HCT116 (cell line): ENCODE measurements at regions not wholly inside any gene's neighbourhood (a gene's known extent, or its start where the extent isn't known, plus 50 kb on each side); places are given as distances from the start of the nearest gene placed in this dataset.

Source experiments
- ATAC-seq: fragments of 200-7000 bp; cut with Tn5 transposase; 2 replicates; pipeline ENCODE4 v1.9.1; 2020; ENCODE audit warnings: mild to moderate bottlenecking, moderate library complexity
- BruUV-seq: library from RNA; stranded (reverse); fragments of 400-500 nt; replicated peaks from 2 replicates; lab custom pipeline; 2021; lab: Mats Ljungman, UMichigan
- CTCF ChIA-PET: fragments of 300-600 bp; sonication (Branson Sonifier 250); formaldehyde crosslinking; loops from one replicate; lab custom pipeline; 2021; ENCODE audit warnings: antibody characterized with exemption; lab: Charles Lee
- POLR2A ChIA-PET: fragments of 300-600, 350-600 bp; sonication (Branson Sonifier 250); formaldehyde crosslinking; loops from one replicate; lab custom pipeline; 2021; ENCODE audit warnings: antibody characterized with exemption; lab: Charles Lee
- RAD21 ChIA-PET, 2 experiments: fragments of 300-600 bp; sonication (Branson Sonifier 250); formaldehyde crosslinking; loops; one replicate each; lab custom pipeline; 2023; ENCODE audit warnings: low total read pairs in 2 of 2; ENCODE audit not compliant: uncharacterized antibody in 2 of 2, unreplicated experiment in 2 of 2, low non-redundant PET in 1 of 2; lab: Charles Lee
- DNase-seq: peaks from one replicate; pipeline ENCODE4 v3.0.0-alpha.2; 2010; ENCODE audit warnings: low read depth, low spot score
- H2AFZ ChIP-seq: fragments of 200-600 bp; shearing (Covaris generic), sonication (generic); 2 replicates; pipeline ENCODE4 v1.6.1; 2017; ENCODE audit warnings: low read depth, mixed run types, mixed read lengths, antibody characterized with exemption, low read length; ENCODE audit not compliant: poor library complexity, severe bottlenecking
- H3K27ac ChIP-seq: 2 replicates; pipeline ENCODE4 v1.5.1; 2012; ENCODE audit warnings: low read depth, low read length
- H3K27me3 ChIP-seq: fragments of 200-600 bp; sonication (generic); 2 replicates; pipeline ENCODE4 v1.6.1; 2016; ENCODE audit warnings: mixed run types, low read length, mixed read lengths; ENCODE audit not compliant: insufficient read depth
- H3K36me3 ChIP-seq, 2 experiments: fragments of 200-500 bp in 1 of 2; fragments of 200-600 bp in 1 of 2; sonication (Bioruptor generic) in 1 of 2; sonication (generic) in 1 of 2; 2 replicates each; pipeline versions ENCODE4 v1.5.1 to v1.6.1; 2014 to 2016; ENCODE audit warnings: low read length in 2 of 2, inconsistent platforms in 1 of 2, mixed read lengths in 1 of 2, mixed run types in 1 of 2; ENCODE audit not compliant: insufficient read depth in 2 of 2, control insufficient read depth in 1 of 2
- H3K4me1 ChIP-seq, 2 experiments: fragments of 200-600 bp in 1 of 2; sonication (generic) in 1 of 2; 2 replicates each; pipeline versions ENCODE4 v1.5.1 to v1.6.1; 2012 to 2017; ENCODE audit warnings: low read length in 2 of 2, inconsistent platforms in 1 of 2, mild to moderate bottlenecking in 1 of 2, mixed read lengths in 1 of 2, mixed run types in 1 of 2, moderate library complexity in 1 of 2; ENCODE audit not compliant: insufficient read depth in 2 of 2, control insufficient read depth in 1 of 2
- H3K4me2 ChIP-seq: fragments of 200-600 bp; sonication (generic); 2 replicates; pipeline ENCODE4 v1.6.1; 2017; ENCODE audit warnings: mixed run types, low read length, mixed read lengths
- H3K4me3 ChIP-seq, 2 experiments: fragments of 200-600 bp in 1 of 2; sonication (generic) in 1 of 2; replicated peaks in 1 of 2; 2 replicates each; pipeline ENCODE4 v1.5.1; 2011 to 2016; ENCODE audit warnings: low read length in 2 of 2, control low read depth in 1 of 2, low read depth in 1 of 2, mild to moderate bottlenecking in 1 of 2, mixed read lengths in 1 of 2, mixed run types in 1 of 2
- H3K79me2 ChIP-seq: fragments of 200-600 bp; sonication (generic); 2 replicates; pipeline ENCODE4 v1.6.1; 2017; ENCODE audit warnings: mild to moderate bottlenecking, mixed run types, low read length, moderate library complexity, mixed read lengths; ENCODE audit not compliant: insufficient read depth
- H3K9ac ChIP-seq: fragments of 200-600 bp; sonication (generic); 2 replicates; pipeline ENCODE4 v1.6.1; 2016; ENCODE audit warnings: low read length, mixed read lengths
- H3K9me2 ChIP-seq: fragments of 200-600 bp; sonication (generic), shearing (Covaris generic); 2 replicates; pipeline ENCODE4 v1.6.1; 2017; ENCODE audit warnings: mixed run types, mild to moderate bottlenecking, moderate library complexity; ENCODE audit not compliant: insufficient read depth
- H3K9me3 ChIP-seq, 2 experiments: fragments of 200-500 bp in 1 of 2; fragments of 200-600 bp in 1 of 2; sonication (Bioruptor generic) in 1 of 2; sonication (generic) in 1 of 2; 2 replicates each; pipeline ENCODE4 v1.6.1; 2014 to 2017; ENCODE audit warnings: low read length in 2 of 2, mixed read lengths in 2 of 2, inconsistent platforms in 1 of 2, low read depth in 1 of 2, mild to moderate bottlenecking in 1 of 2, mixed run types in 1 of 2, moderate library complexity in 1 of 2; ENCODE audit not compliant: control insufficient read depth in 1 of 2, insufficient read depth in 1 of 2
- H4K20me1 ChIP-seq: fragments of 200-600 bp; sonication (generic), shearing (Covaris generic); 2 replicates; pipeline ENCODE4 v1.6.1; 2017; ENCODE audit warnings: mixed run types, mild to moderate bottlenecking, moderate library complexity; ENCODE audit not compliant: insufficient read depth
- ATF3 ChIP-seq: IDR thresholded peaks from 2 replicates; pipeline ENCODE4 v1.6.1; 2012
- CBX3 ChIP-seq: IDR thresholded peaks from 2 replicates; pipeline ENCODE4 v1.6.1; 2012; ENCODE audit warnings: low read depth
- EGR1 ChIP-seq: IDR thresholded peaks from 2 replicates; pipeline ENCODE4 v1.6.1; 2012; ENCODE audit warnings: low read depth
- ELF1 ChIP-seq: IDR thresholded peaks from 2 replicates; pipeline ENCODE4 v1.6.1; 2012; ENCODE audit warnings: low read depth, borderline replicate concordance
- EZH2 ChIP-seq: fragments of 200-600 bp; sonication (generic); IDR thresholded peaks from 2 replicates; pipeline ENCODE4 v1.6.1; 2017; ENCODE audit warnings: antibody characterized with exemption, mixed run types
- POLR2A ChIP-seq: IDR thresholded peaks from 2 replicates; pipeline ENCODE4 v1.7.0; 2011; ENCODE audit warnings: borderline replicate concordance; ENCODE audit not compliant: insufficient read depth, insufficient read length; ENCODE audit errors: extremely low read depth
- POLR2AphosphoS5 ChIP-seq: IDR thresholded peaks from 2 replicates; pipeline ENCODE4 v1.6.1; 2011; ENCODE audit warnings: mild to moderate bottlenecking, low read depth, low read length, moderate library complexity
- SRF ChIP-seq: IDR thresholded peaks from 2 replicates; pipeline ENCODE4 v1.6.1; 2012; ENCODE audit warnings: low read depth
- YY1 ChIP-seq: IDR thresholded peaks from 2 replicates; pipeline ENCODE4 v1.6.1; 2011; ENCODE audit warnings: low read length, low read depth, moderate library complexity, mild to moderate bottlenecking; ENCODE audit not compliant: insufficient replicate concordance; ENCODE audit errors: extremely low read depth
- ZFX ChIP-seq: fragments of 450-650 bp; IDR thresholded peaks from 2 replicates; pipeline ENCODE4 v1.6.1; 2017
- intact Hi-C: fragments of 100-400 bp; cut with micrococcal nuclease; formaldehyde crosslinking; loops from 2 replicates; pipeline ENCODE4 v1.10.0; 2022

DNA sequence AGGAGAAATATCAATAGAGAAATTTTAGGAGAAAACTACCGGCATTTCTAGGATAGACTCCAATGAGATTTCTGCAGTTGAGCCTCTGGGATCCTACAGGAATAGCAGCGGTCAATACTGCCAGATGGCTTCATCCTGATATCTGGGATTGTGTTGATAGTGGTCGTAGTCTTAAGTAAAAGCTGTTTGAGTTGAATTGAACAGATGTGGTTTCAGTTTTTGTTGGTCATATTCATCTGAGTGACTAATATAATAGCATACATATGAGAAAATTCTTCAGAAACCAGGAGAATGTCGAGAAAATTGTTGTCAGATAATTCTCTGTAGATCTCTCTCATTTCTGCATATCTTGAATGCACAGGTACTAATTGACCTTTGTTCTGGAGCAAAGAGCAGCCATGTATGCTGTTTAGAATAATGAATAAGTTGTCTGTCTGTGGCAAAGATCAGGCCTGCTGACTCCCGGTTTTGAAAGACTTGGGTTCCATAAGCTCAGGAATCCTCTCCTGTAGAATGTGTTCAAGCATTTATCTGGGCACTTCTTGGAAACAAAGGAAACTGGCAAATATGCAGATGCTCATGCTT, 288.1 kb downstream of the TMX3 start (continued):
- no peak for TF ChIP-seq ATF3
- no peak for TF ChIP-seq ELF1

DNA sequence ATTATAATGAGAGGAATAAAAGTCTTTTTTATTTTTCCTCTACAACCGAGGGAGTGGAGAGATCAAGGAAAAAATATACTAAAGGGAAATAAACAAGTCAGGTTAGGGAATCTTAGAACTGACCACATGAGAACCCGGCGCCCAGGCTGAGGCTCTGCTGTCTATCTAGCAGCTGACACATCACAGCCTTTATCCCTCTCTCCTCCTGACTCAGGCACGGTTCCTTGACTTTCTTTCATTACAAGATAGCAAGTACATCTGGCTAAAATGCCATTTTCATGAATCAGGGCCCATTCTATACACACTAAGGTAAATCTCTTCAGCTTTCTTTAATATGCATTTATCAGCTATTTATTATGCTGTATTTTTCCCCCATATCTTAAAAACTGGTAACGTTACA, 296.0 kb downstream of the TMX3 start:
- H3K27ac ChIP-seq: no peak overlapping the region
- intact Hi-C loops: no loop called here
- no peak for ATAC-seq

GRCh38 chr18:68418226-68418868, 296.6 kb downstream of the TMX3 start:
- POLR2A ChIA-PET: no interaction called here
- no peaks in the 10 kb centered on the region for H3K36me3 ChIP-seq
- no peak overlapping the region for H3K4me2 ChIP-seq
- H3K27ac ChIP-seq: no peak overlapping the region
- H3K4me1 ChIP-seq: no peaks in the 10 kb centered on the region
- H3K4me3 ChIP-seq: no peak overlapping the region
- H3K9ac ChIP-seq: no peak overlapping the region
- no peaks in the 10 kb centered on the region for H3K27me3 ChIP-seq
- CTCF ChIA-PET: no interaction called here
- no peaks in the 10 kb centered on the region for H3K79me2 ChIP-seq
- RAD21 ChIA-PET: no interaction called here
- peaks cover 6 to 9% of the 10 kb centered on the region in 2 experiments; a peak in 1 of 4 replicates for H3K9me3 ChIP-seq
- intact Hi-C loops: no loop called here
- TF ChIP-seq EZH2: no peak
- H2AFZ ChIP-seq: no peak overlapping the region
- no peak for DNase-seq
- no peak for ATAC-seq
- no TSS peak for BruUV-seq
- no peaks in the 10 kb centered on the region for H3K9me2 ChIP-seq
- no peaks in the 10 kb centered on the region for H4K20me1 ChIP-seq

More for the DNA sequence above, 296.0 kb downstream of the TMX3 start:
- RAD21 ChIA-PET: no interaction called here
- Histone ChIP-seq H3K9me2 (no peaks in the 10 kb centered on the region), H3K79me2 (no peaks in the 10 kb centered on the region), H3K36me3 (no peaks in the 10 kb centered on the region), H3K9ac (no peak overlapping the region), H3K4me1 (no peaks in the 10 kb centered on the region), H4K20me1 (no peaks in the 10 kb centered on the region), H3K4me3 (no peak overlapping the region), H2AFZ (no peak overlapping the region), H3K9me3 (peaks cover 1 to 9% of the 10 kb centered on the region in 2 experiments; a peak in 1 of 4 replicates), H3K27me3 (no peaks in the 10 kb centered on the region), H3K4me2 (no peak overlapping the region)
- DNase-seq: no peak
- POLR2A ChIA-PET: no interaction called here
- no TSS peak for BruUV-seq
- TF ChIP-seq ZFX (no peak), POLR2A (no peak), YY1 (no peak), CBX3 (no peak), EZH2 (no peak), POLR2AphosphoS5 (no peak), EGR1 (no peak), SRF (no peak)
- CTCF ChIA-PET: no interaction called here
